Subcutaneous abdominal adipose tissue (tissue), 5 donors: ENCODE measurements at regions not wholly inside any gene's neighbourhood (a gene's known extent, or its start where the extent isn't known, plus 50 kb on each side); places are given as distances from the start of the nearest gene placed in this dataset.
"Not testable (repeated sequence)": the region's sequence is repeated elsewhere in the genome, so short reads cannot be mapped to it uniquely, and the experiment has no call there.

Experiments used
- H3K27ac ChIP-seq: one replicate; pipeline ENCODE4 v1.7.0; 2013; ENCODE audit warnings: low read depth, mild to moderate bottlenecking, inconsistent platforms, low read length, moderate library complexity
- H3K27me3 ChIP-seq, 5 donors: one replicate each; pipeline ENCODE4 v1.7.0; 2013; ENCODE audit warnings: low read length in 5 of 5, inconsistent platforms in 1 of 5; ENCODE audit not compliant: control insufficient read depth in 5 of 5, insufficient read depth in 4 of 5
- H3K36me3 ChIP-seq, 5 donors: one replicate each; pipeline ENCODE4 v1.7.0; 2013; ENCODE audit warnings: low read length in 5 of 5; ENCODE audit not compliant: control insufficient read depth in 5 of 5, insufficient read depth in 5 of 5
- H3K4me1 ChIP-seq, 5 donors: one replicate each; pipeline ENCODE4 v1.7.0; 2013; ENCODE audit warnings: low read length in 5 of 5, mild to moderate bottlenecking in 3 of 5, moderate library complexity in 1 of 5; ENCODE audit not compliant: control insufficient read depth in 5 of 5, insufficient read depth in 5 of 5
- H3K4me3 ChIP-seq, 5 donors: one replicate each; pipeline ENCODE4 v1.7.0; 2013; ENCODE audit warnings: low read length in 5 of 5, low read depth in 1 of 5
- H3K9ac ChIP-seq, 5 donors: one replicate each; pipeline ENCODE4 v1.7.0; 2013; ENCODE audit warnings: low read length in 5 of 5, mild to moderate bottlenecking in 4 of 5, moderate library complexity in 3 of 5
- H3K9me3 ChIP-seq, 5 donors: one replicate each; pipeline ENCODE4 v1.7.0; 2013; ENCODE audit warnings: low read length in 5 of 5; ENCODE audit not compliant: control insufficient read depth in 5 of 5
- donor health status: healthy.
- donor health status: healthy.
- donor health status: healthy.
- donor health status: healthy.
- donor health status: healthy.

DNA sequence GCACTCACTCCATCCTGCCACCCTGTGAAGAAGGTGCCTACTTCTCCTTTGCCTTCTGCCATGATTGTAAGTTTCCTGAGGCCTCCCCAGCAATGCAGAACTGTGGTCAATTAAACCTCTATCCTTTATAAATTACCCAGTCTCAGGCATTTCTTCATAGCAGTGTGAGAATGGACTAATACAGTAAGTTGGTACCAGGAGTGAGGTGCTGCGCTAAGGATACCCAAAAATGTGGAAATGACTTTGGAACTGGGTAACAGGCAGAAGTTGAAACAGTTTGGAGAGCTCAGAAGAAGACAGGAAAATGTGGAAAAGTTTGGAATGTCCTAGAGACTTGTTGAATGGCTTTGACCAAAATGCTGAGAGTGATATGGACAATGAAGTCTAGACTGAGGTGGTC lies 176.0 kb downstream of the FZD1 start:
- peaks cover 0 to 10% (median 0%) of the 10 kb centered on the region in 5 donors for H3K9me3 ChIP-seq
- H3K36me3 ChIP-seq, H3K4me1 ChIP-seq, H3K27ac ChIP-seq, H3K27me3 ChIP-seq, H3K9ac ChIP-seq, H3K4me3 ChIP-seq: not testable (repeated sequence)

GRCh38 chr7:91443862-91444261 lies 179.6 kb downstream of the FZD1 start:
- peaks cover 2 to 24% (median 8%) of the 10 kb centered on the region in 5 donors for H3K9me3 ChIP-seq
- no peaks in the 10 kb centered on the region for H3K36me3 ChIP-seq
- H3K9ac ChIP-seq, result no peak overlapping the region
- H3K27me3 ChIP-seq, result no peaks in the 10 kb centered on the region
- no peak overlapping the region for H3K4me3 ChIP-seq
- no peak overlapping the region for H3K27ac ChIP-seq
- no peaks in the 10 kb centered on the region for H3K4me1 ChIP-seq

- Histone ChIP-seq H3K4me3 (no peak overlapping the region), H3K4me1 (no peaks in the 10 kb centered on the region), H3K36me3 (no peaks in the 10 kb centered on the region), H3K27ac (no peak overlapping the region), H3K9me3 (peaks cover 2 to 16% (median 8%) of the 10 kb centered on the region in 5 donors), H3K9ac (no peak overlapping the region), H3K27me3 (no peaks in the 10 kb centered on the region)
These were observed 182.6 kb downstream of the FZD1 start for GRCh38 chr7:91446819-91447218.

DNA sequence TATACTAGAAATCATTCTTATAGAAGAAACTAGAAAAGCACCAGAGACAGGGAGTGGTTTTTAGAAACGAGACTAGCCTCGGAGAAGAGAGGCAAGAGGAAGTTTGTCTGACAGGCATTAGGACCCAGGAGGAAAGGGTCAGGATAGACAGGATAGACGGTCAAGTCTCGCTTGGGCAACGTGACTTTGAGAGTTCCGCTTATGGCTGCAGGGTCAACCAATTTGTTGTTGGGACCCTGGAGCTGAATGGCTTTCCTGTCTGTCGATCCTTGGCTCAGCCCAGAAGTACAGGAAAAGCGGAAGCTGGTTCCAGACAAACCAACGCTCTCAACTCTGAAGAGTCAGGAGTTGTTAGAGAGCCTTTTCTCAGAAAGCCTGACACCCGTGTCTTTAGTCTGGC lies 191.2 kb downstream of the FZD1 start:
- H3K9me3 ChIP-seq, result peaks cover 0 to 11% (median 0%) of the 10 kb centered on the region in 5 donors
- H3K36me3 ChIP-seq, result no peaks in the 10 kb centered on the region
- no peak overlapping the region for H3K9ac ChIP-seq
- no peaks in the 10 kb centered on the region for H3K4me1 ChIP-seq
- no peaks in the 10 kb centered on the region for H3K27me3 ChIP-seq
- no peak overlapping the region for H3K27ac ChIP-seq
- H3K4me3 ChIP-seq, result no peak overlapping the region

GRCh38 chr7:91457208-91457607 lies 193.0 kb downstream of the FZD1 start:
- Histone ChIP-seq H3K9me3 (peaks cover 0 to 11% (median 0%) of the 10 kb centered on the region in 5 donors), H3K27me3 (no peaks in the 10 kb centered on the region), H3K36me3 (no peaks in the 10 kb centered on the region), H3K4me3 (no peak overlapping the region), H3K4me1 (no peaks in the 10 kb centered on the region), H3K9ac (no peak overlapping the region), H3K27ac (no peak overlapping the region)

- H3K36me3 ChIP-seq, result no peaks in the 10 kb centered on the region
- no peaks in the 10 kb centered on the region for H3K27me3 ChIP-seq
- H3K9me3 ChIP-seq, result peaks cover 0 to 11% (median 0%) of the 10 kb centered on the region in 5 donors
- no peak overlapping the region for H3K27ac ChIP-seq
- no peaks in the 10 kb centered on the region for H3K4me1 ChIP-seq
- H3K4me3 ChIP-seq, result no peak overlapping the region
- no peak overlapping the region for H3K9ac ChIP-seq
These were observed 195.3 kb downstream of the FZD1 start for GRCh38 chr7:91459539-91459938.

DNA sequence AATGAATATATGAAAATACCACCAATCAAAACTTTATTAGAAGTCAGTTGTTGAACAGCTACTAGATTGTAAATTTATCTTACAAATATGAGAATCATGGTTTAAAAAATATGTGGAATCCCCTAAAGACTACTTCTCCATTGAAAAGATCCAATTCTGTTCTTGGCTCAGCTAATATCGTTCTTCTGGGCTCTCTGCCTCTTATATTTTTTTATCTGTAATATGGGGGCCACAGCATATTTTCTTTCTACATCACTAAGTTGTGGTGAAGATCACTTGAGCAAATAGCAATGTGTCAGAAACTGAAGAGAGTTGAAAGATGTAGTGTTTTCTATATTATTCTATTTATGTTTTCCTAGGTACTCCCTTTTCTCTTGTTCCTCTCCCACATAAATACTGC lies 198.1 kb downstream of the FZD1 start:
- Histone ChIP-seq H3K4me3 (no peak overlapping the region), H3K36me3 (no peaks in the 10 kb centered on the region), H3K27me3 (no peaks in the 10 kb centered on the region), H3K4me1 (no peaks in the 10 kb centered on the region), H3K9me3 (peaks cover 0 to 5% (median 0%) of the 10 kb centered on the region in 5 donors), H3K9ac (no peak overlapping the region), H3K27ac (no peak overlapping the region)

DNA sequence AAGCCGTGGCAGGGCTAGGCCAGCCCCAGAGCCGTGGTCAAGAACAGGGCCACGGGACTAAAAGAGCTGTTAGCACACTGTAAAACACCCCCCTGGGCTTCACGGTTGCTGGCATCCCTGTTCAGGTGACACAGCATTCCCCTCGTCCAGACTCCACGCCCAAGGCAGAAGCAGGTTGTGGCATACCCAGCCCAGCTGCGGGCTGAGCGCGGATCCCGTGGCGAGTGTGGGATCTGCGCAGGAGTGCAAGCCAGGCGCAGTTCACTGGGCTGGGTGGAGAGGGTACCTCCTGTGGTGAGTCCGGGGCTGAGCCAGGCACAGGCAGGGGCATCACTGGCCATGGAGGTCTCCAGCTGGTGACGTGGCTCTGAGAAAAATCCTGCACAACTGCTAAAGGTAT lies 199.1 kb downstream of the FZD1 start:
- Histone ChIP-seq H3K27me3 (no peaks in the 10 kb centered on the region), H3K9me3 (peaks cover 0 to 2% (median 0%) of the 10 kb centered on the region in 5 donors), H3K36me3 (no peaks in the 10 kb centered on the region), H3K9ac (no peak overlapping the region), H3K4me1 (no peaks in the 10 kb centered on the region), H3K4me3 (no peak overlapping the region), H3K27ac (no peak overlapping the region)

- Histone ChIP-seq H3K27ac (no peak overlapping the region), H3K36me3 (no peaks in the 10 kb centered on the region), H3K9me3 (no peaks in the 10 kb centered on the region), H3K27me3 (no peaks in the 10 kb centered on the region), H3K4me3 (no peak overlapping the region), H3K4me1 (no peaks in the 10 kb centered on the region), H3K9ac (no peak overlapping the region)
These were observed 201.4 kb downstream of the FZD1 start for GRCh38 chr7:91465595-91466061.

DNA sequence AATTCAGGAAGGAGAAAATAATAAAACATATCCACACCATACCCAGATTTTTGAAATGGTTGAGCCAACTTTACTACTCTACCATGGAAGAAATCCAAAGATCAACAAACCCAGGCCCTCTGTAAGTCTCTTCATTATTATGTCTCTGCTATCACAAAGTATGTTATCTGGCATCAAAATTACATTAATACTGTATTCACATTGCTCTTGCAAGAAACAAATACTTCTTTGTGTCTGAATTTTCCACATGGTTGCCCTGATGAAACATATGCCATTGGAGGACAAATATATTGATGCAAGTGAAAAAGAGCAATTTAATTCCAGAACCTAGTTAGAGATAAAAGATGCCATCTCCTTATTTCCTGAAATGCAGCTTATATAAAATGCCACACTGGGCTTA lies 204.0 kb downstream of the FZD1 start:
- Histone ChIP-seq H3K9me3 (peaks cover 0 to 5% (median 3%) of the 10 kb centered on the region in 5 donors), H3K4me1 (no peaks in the 10 kb centered on the region)

DNA sequence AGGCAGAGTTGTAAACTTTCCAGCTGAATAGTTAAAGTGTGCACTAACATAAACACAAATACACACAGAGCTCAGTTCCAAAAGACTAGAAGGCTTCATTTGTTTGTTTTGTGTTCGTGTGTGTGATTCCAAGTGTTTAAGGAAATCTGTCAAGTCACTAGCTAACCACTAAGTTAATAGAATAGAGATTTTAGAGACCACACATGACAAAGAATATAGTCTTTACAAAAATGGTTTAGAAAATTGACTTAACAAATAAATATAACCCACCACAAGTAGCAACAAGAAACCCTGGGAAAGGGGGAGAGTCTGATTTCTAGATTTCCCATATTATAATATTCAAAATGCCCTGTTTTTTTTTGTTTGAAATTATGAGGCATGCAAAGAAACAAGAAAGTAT lies 209.4 kb downstream of the FZD1 start:
- Histone ChIP-seq H3K4me3 (no peak overlapping the region), H3K9ac (no peak overlapping the region), H3K27ac (no peak overlapping the region)

More for the DNA sequence above, 204.0 kb downstream of the FZD1 start:
- no peaks in the 10 kb centered on the region for H3K27me3 ChIP-seq
- H3K4me3 ChIP-seq, result no peak overlapping the region
- no peak overlapping the region for H3K27ac ChIP-seq
- H3K36me3 ChIP-seq, result no peaks in the 10 kb centered on the region
- no peak overlapping the region for H3K9ac ChIP-seq

More for the DNA sequence above, 209.4 kb downstream of the FZD1 start:
- H3K4me1 ChIP-seq, result no peaks in the 10 kb centered on the region
- H3K27me3 ChIP-seq, result no peaks in the 10 kb centered on the region
- H3K36me3 ChIP-seq, result no peaks in the 10 kb centered on the region
- H3K9me3 ChIP-seq, result peaks cover 6 to 23% (median 22%) of the 10 kb centered on the region in 5 donors
